Activated naive CD8-positive, alpha-beta T cell treated with anti-CD3 and anti-CD28 coated beads, Interleukin-2, amount 50 U/mL, for 24 hours (primary cell): ENCODE measurements at regions not wholly inside any gene's neighbourhood (a gene's known extent, or its start where the extent isn't known, plus 50 kb on each side); places are given as distances from the start of the nearest gene placed in this dataset.

Experiments
- ATAC-seq: fragments of 150-1000 bp; cut with Tn5 transposase; one replicate; pipeline ENCODE4 v1.10.0; 2021
- DNase-seq: peaks from one replicate; pipeline ENCODE4 v3.0.0; 2021
- H3K27ac Mint-ChIP-seq: one replicate; pipeline ENCODE4 v1.8.0; 2021; ENCODE audit warnings: mild to moderate bottlenecking, mixed read lengths
- H3K27me3 Mint-ChIP-seq: one replicate; pipeline ENCODE4 v1.8.0; 2021; ENCODE audit warnings: mixed read lengths
- H3K36me3 Mint-ChIP-seq: one replicate; pipeline ENCODE4 v1.8.0; 2021; ENCODE audit warnings: low read depth, mixed read lengths
- H3K4me1 Mint-ChIP-seq: one replicate; pipeline ENCODE4 v1.8.0; 2021; ENCODE audit warnings: mixed read lengths
- H3K4me3 Mint-ChIP-seq: one replicate; pipeline ENCODE4 v1.8.0; 2021; ENCODE audit warnings: mild to moderate bottlenecking, moderate library complexity, mixed read lengths
- H3K9me3 Mint-ChIP-seq: one replicate; pipeline ENCODE4 v1.8.0; 2021; ENCODE audit warnings: mixed read lengths

- Mint-ChIP-seq H3K4me1 (peaks cover 2% of the 10 kb centered on the region), H3K36me3 (no peaks in the 10 kb centered on the region), H3K27ac (no peak overlapping the region), H3K9me3 (peaks cover 5% of the 10 kb centered on the region), H3K4me3 (no peak overlapping the region), H3K27me3 (peaks cover 2% of the 10 kb centered on the region)
- DNase-seq (no peak), ATAC-seq (no peak)
Observed at GRCh38 chr2:42863320-42863719, 70.9 kb upstream of the HAAO start.

GRCh38 chr2:42862669-42863185, 70.3 kb upstream of the HAAO start:
- Mint-ChIP-seq H3K27ac (no peak overlapping the region), H3K36me3 (no peaks in the 10 kb centered on the region), H3K4me3 (no peak overlapping the region), H3K9me3 (peaks cover under 1% of the 10 kb centered on the region), H3K4me1 (peaks cover 2% of the 10 kb centered on the region), H3K27me3 (no peaks in the 10 kb centered on the region)
- ATAC-seq, result no peak
- DNase-seq, result no peak

GRCh38 chr2:42861321-42861720, 68.9 kb upstream of the HAAO start:
- H3K27me3 Mint-ChIP-seq, result no peaks in the 10 kb centered on the region
- H3K4me3 Mint-ChIP-seq, result no peak overlapping the region
- H3K36me3 Mint-ChIP-seq, result no peaks in the 10 kb centered on the region
- H3K27ac Mint-ChIP-seq, result no peak overlapping the region
- no peaks in the 10 kb centered on the region for H3K9me3 Mint-ChIP-seq
- ATAC-seq (no peak), DNase-seq (no peak)
- peaks cover 2% of the 10 kb centered on the region for H3K4me1 Mint-ChIP-seq

GRCh38 chr2:42860319-42861094, 68.1 kb upstream of the HAAO start:
- no peaks in the 10 kb centered on the region for H3K27me3 Mint-ChIP-seq
- H3K27ac Mint-ChIP-seq, result no peak overlapping the region
- H3K36me3 Mint-ChIP-seq, result no peaks in the 10 kb centered on the region
- DNase-seq (no peak), ATAC-seq (no peak)
- no peak overlapping the region for H3K4me3 Mint-ChIP-seq
- no peaks in the 10 kb centered on the region for H3K9me3 Mint-ChIP-seq
- H3K4me1 Mint-ChIP-seq, result peaks cover 2% of the 10 kb centered on the region

GRCh38 chr2:42859791-42860190, 67.4 kb upstream of the HAAO start:
- no peak for ATAC-seq
- Mint-ChIP-seq H3K9me3 (no peaks in the 10 kb centered on the region), H3K27me3 (no peaks in the 10 kb centered on the region), H3K36me3 (no peaks in the 10 kb centered on the region), H3K4me3 (no peak overlapping the region), H3K27ac (no peak overlapping the region), H3K4me1 (peaks cover 2% of the 10 kb centered on the region)
- DNase-seq, result no peak

- ATAC-seq, result no peak
- H3K27ac Mint-ChIP-seq, result no peak overlapping the region
- no peak overlapping the region for H3K4me3 Mint-ChIP-seq
- H3K36me3 Mint-ChIP-seq, result no peaks in the 10 kb centered on the region
- peaks cover 2% of the 10 kb centered on the region for H3K4me1 Mint-ChIP-seq
- no peaks in the 10 kb centered on the region for H3K27me3 Mint-ChIP-seq
- no peaks in the 10 kb centered on the region for H3K9me3 Mint-ChIP-seq
- DNase-seq, result peak; percentile 78
Observed at GRCh38 chr2:42859006-42859552, 66.7 kb upstream of the HAAO start.

- ATAC-seq, result peak; percentile 27
- Mint-ChIP-seq H3K9me3 (no peaks in the 10 kb centered on the region), H3K4me1 (peaks cover 2% of the 10 kb centered on the region), H3K27me3 (no peaks in the 10 kb centered on the region), H3K36me3 (no peaks in the 10 kb centered on the region), H3K4me3 (no peak overlapping the region), H3K27ac (no peak overlapping the region)
- no peak for DNase-seq
Observed at GRCh38 chr2:42858140-42859005, 66.0 kb upstream of the HAAO start.

- Mint-ChIP-seq H3K27me3 (no peaks in the 10 kb centered on the region), H3K4me1 (peaks cover 2% of the 10 kb centered on the region), H3K4me3 (no peak overlapping the region), H3K36me3 (no peaks in the 10 kb centered on the region), H3K27ac (no peak overlapping the region), H3K9me3 (no peaks in the 10 kb centered on the region)
- ATAC-seq (no peak), DNase-seq (no peak)
Observed at GRCh38 chr2:42856891-42857632, 64.7 kb upstream of the HAAO start.

GRCh38 chr2:42856106-42856860, 63.9 kb upstream of the HAAO start:
- Mint-ChIP-seq H3K27me3 (no peaks in the 10 kb centered on the region), H3K9me3 (no peaks in the 10 kb centered on the region), H3K27ac (no peak overlapping the region), H3K36me3 (no peaks in the 10 kb centered on the region), H3K4me1 (peaks cover 2% of the 10 kb centered on the region), H3K4me3 (no peak overlapping the region)
- DNase-seq, result no peak
- ATAC-seq, result no peak

GRCh38 chr2:42855221-42855970, 63.0 kb upstream of the HAAO start:
- H3K27me3 Mint-ChIP-seq, result no peaks in the 10 kb centered on the region
- no peak overlapping the region for H3K4me3 Mint-ChIP-seq
- H3K36me3 Mint-ChIP-seq, result no peaks in the 10 kb centered on the region
- peaks cover 2% of the 10 kb centered on the region for H3K4me1 Mint-ChIP-seq
- DNase-seq, result no peak
- ATAC-seq, result no peak
- H3K9me3 Mint-ChIP-seq, result no peaks in the 10 kb centered on the region
- no peak overlapping the region for H3K27ac Mint-ChIP-seq

GRCh38 chr2:42854207-42854818, 61.9 kb upstream of the HAAO start:
- no peak for DNase-seq
- H3K27ac Mint-ChIP-seq, result no peak overlapping the region
- no peak for ATAC-seq
- H3K4me3 Mint-ChIP-seq, result no peak overlapping the region
- H3K27me3 Mint-ChIP-seq, result no peaks in the 10 kb centered on the region
- no peaks in the 10 kb centered on the region for H3K36me3 Mint-ChIP-seq
- peaks cover 2% of the 10 kb centered on the region for H3K4me1 Mint-ChIP-seq
- H3K9me3 Mint-ChIP-seq, result no peaks in the 10 kb centered on the region

- H3K27ac Mint-ChIP-seq, result no peak overlapping the region
- H3K9me3 Mint-ChIP-seq, result no peaks in the 10 kb centered on the region
- no peaks in the 10 kb centered on the region for H3K4me1 Mint-ChIP-seq
- no peaks in the 10 kb centered on the region for H3K27me3 Mint-ChIP-seq
- ATAC-seq (no peak), DNase-seq (no peak)
- H3K4me3 Mint-ChIP-seq, result no peak overlapping the region
- H3K36me3 Mint-ChIP-seq, result no peaks in the 10 kb centered on the region
Observed at GRCh38 chr2:42853549-42854206, 61.3 kb upstream of the HAAO start.
